NT2/D1 (cell line): ENCODE measurements at regions not wholly inside any gene's neighbourhood (a gene's known extent, or its start where the extent isn't known, plus 50 kb on each side); places are given as distances from the start of the nearest gene placed in this dataset.
A peak's percentile ranks its signal among the peaks of the same experiment; 100 is the strongest.
"Not testable (repeated sequence)": the region's sequence is repeated elsewhere in the genome, so short reads cannot be mapped to it uniquely, and the experiment has no call there.

Experiments
- DNase-seq: peaks from one replicate; pipeline ENCODE4 v3.0.0-alpha.2; 2011; ENCODE audit warnings: low read depth, low spot score
- H3K27me3 ChIP-seq: 2 replicates; pipeline ENCODE4 v1.6.0; 2011; ENCODE audit warnings: mild to moderate bottlenecking; ENCODE audit not compliant: insufficient read length, insufficient read depth
- H3K36me3 ChIP-seq: 2 replicates; pipeline ENCODE4 v1.6.1; 2011; ENCODE audit warnings: mild to moderate bottlenecking, low read length, mixed read lengths; ENCODE audit not compliant: insufficient read depth, insufficient read length
- H3K4me1 ChIP-seq: 2 replicates; pipeline ENCODE4 v1.5.1; 2011; ENCODE audit not compliant: insufficient read depth, insufficient read length
- H3K4me3 ChIP-seq: 2 replicates; pipeline ENCODE4 v1.5.1; 2011; ENCODE audit warnings: low read depth; ENCODE audit not compliant: insufficient read length
- H3K9ac ChIP-seq: 2 replicates; pipeline ENCODE4 v1.6.0; 2011; ENCODE audit warnings: low read depth; ENCODE audit not compliant: insufficient read length
- H3K9me3 ChIP-seq: 2 replicates; pipeline ENCODE4 v1.5.1; 2011; ENCODE audit warnings: mild to moderate bottlenecking, low read length; ENCODE audit not compliant: insufficient read depth
- SUZ12 ChIP-seq: IDR thresholded peaks from 2 replicates; pipeline ENCODE4 v1.6.1; 2011; ENCODE audit not compliant: insufficient read length, insufficient read depth; ENCODE audit errors: extremely low read depth
- YY1 ChIP-seq: IDR thresholded peaks from 2 replicates; pipeline ENCODE4 v1.6.1; 2011; ENCODE audit not compliant: insufficient read length, insufficient read depth
- ZNF274 ChIP-seq: IDR thresholded peaks from 2 replicates; pipeline ENCODE4 v1.6.1; 2011; ENCODE audit warnings: mild to moderate bottlenecking, low read depth, low read length

DNA sequence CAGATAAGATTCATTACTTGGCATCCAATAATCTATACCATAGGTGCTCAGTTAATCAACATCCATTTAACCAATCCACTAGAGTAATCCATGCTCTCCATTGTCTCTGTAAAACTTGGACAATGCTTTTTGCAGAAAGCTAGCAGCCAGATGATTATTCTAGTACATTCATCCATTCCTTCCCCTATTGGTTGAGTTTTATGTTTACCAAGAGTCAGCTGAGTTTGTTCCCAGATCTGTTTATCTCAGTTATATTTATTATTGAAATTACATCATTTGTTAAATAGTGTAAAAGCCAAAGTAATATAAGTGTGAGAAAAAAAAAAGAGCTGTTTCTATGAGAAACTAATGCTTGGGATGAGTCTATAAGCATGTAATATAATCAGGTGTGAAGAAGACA lies 63.3 kb upstream of the TMC1 start:
- H3K9ac ChIP-seq: no peak overlapping the region
- TF ChIP-seq ZNF274 (no peak), SUZ12 (no peak), YY1 (no peak)
- no peaks in the 10 kb centered on the region for H3K27me3 ChIP-seq
- H3K4me1 ChIP-seq: no peaks in the 10 kb centered on the region
- no peaks in the 10 kb centered on the region for H3K9me3 ChIP-seq
- no peak for DNase-seq
- H3K36me3 ChIP-seq: no peaks in the 10 kb centered on the region
- H3K4me3 ChIP-seq: no peak overlapping the region

DNA sequence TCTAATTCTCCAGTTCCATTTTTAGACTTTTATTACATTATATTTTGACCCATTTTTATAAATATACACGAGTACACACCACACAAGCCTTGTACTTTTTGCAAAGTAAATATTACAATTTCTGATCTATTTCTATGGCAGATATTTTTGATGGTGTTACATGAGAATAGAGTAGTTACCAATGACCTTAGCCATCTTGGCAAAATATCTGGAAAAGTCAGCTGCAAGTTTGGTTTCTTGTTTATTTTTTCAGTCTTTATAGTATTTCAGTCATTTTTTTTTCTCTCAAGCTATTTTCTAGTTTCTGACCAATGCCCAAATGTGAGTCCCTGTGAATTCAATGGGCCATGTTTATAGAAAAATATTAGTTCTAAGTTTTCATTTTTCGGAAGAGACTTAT lies 64.0 kb upstream of the TMC1 start:
- no peak overlapping the region for H3K9ac ChIP-seq
- DNase-seq: no peak
- TF ChIP-seq ZNF274: no peak
- TF ChIP-seq YY1: no peak
- no peak for TF ChIP-seq SUZ12
- no peaks in the 10 kb centered on the region for H3K9me3 ChIP-seq
- H3K27me3 ChIP-seq: no peaks in the 10 kb centered on the region
- no peaks in the 10 kb centered on the region for H3K36me3 ChIP-seq
- no peak overlapping the region for H3K4me3 ChIP-seq
- no peaks in the 10 kb centered on the region for H3K4me1 ChIP-seq

DNA sequence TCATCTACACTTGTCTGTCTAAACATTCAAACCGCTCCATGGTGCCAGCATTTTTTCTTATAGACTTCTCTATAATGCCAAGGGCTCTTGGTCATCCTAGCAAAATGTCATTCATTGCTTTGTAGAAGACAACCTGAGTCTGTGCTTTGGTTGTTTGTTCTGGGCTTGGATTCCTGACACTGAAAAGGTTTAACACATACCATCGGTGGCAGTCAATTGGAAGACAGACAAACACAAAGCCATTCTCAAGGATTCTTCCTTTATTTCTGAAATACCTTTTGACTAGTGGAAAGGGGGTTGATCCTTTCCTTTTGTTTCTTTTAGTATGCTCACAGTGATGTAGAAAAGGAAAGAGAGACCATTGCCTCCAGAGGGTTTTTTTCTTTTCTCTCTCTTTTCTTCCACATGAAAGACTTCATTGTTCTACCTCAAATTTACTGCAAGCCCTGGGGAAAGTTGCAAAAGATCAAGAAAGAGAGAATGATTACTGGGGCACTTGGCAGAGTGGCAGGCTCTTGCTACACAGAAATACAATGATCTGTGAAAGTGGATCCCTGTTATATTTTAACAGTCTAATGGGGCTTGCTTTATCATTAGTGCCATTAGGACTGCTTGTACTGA lies 66.4 kb upstream of the TMC1 start:
- Histone ChIP-seq H3K36me3 (no peaks in the 10 kb centered on the region), H3K4me3 (no peak overlapping the region), H3K27me3 (no peaks in the 10 kb centered on the region), H3K4me1 (no peaks in the 10 kb centered on the region), H3K9me3 (no peaks in the 10 kb centered on the region), H3K9ac (no peak overlapping the region)
- peak; percentile 75 for DNase-seq
- TF ChIP-seq YY1 (no peak), ZNF274 (no peak), SUZ12 (no peak)

- H3K4me3 ChIP-seq: no peak overlapping the region
- no peak for DNase-seq
- no peaks in the 10 kb centered on the region for H3K9me3 ChIP-seq
- H3K9ac ChIP-seq: no peak overlapping the region
- H3K4me1 ChIP-seq: no peaks in the 10 kb centered on the region
- H3K27me3 ChIP-seq: no peaks in the 10 kb centered on the region
- no peaks in the 10 kb centered on the region for H3K36me3 ChIP-seq
- TF ChIP-seq ZNF274: no peak
- no peak for TF ChIP-seq SUZ12
- no peak for TF ChIP-seq YY1
Measured at GRCh38 chr9:72453797-72454196, 67.6 kb upstream of the TMC1 start.

DNA sequence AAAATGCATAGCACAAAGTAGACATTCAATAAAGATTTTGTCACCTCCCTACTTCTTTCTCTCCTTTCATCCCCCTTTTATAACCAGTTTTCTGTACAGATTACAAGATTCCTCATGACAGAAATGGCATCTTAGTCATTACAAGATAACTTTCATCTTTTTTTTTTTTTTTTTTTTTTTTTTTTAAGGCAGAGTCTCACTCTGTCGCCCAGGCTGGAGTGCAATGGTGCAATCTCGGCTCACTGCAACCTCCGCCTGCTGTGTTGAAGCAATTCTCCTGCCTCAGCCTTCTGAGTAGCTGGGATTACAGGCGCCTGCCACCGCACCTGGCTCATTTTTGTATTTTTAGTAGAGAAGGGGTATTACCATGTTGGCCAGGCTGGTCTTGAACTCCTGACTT lies 75.2 kb upstream of the TMC1 start:
- not testable (repeated sequence) for H3K4me1 ChIP-seq, H3K36me3 ChIP-seq, H3K27me3 ChIP-seq, H3K9ac ChIP-seq, DNase-seq, H3K4me3 ChIP-seq, H3K9me3 ChIP-seq

- no peaks in the 10 kb centered on the region for H3K27me3 ChIP-seq
- peaks cover 3% of the 10 kb centered on the region for H3K4me1 ChIP-seq
- H3K36me3 ChIP-seq: no peaks in the 10 kb centered on the region
- H3K4me3 ChIP-seq: no peak overlapping the region
- no peak for DNase-seq
- H3K9ac ChIP-seq: no peak overlapping the region
- H3K9me3 ChIP-seq: no peaks in the 10 kb centered on the region
- TF ChIP-seq YY1: no peak
- no peak for TF ChIP-seq ZNF274
- no peak for TF ChIP-seq SUZ12
Measured at GRCh38 chr9:72445306-72445995, 76.0 kb upstream of the TMC1 start.

DNA sequence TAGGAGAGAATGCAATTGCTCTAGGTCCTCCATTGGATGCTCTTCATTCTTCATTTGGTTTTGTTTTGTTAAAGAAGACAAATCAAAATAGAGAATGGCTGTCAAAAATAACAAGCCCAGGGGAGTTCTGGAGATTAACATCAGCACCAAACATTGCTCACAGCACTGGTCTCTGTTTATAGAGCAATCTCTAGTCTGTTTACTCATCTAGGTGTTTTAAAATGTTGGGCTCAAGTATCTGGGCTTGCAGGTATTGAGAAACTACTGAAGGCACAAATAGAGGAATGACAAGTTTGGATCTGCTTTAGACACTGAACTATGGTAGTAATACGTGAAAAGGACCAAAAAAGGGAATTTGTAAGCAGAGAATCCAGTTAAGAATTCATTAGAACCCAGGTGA lies 77.0 kb upstream of the TMC1 start:
- peaks cover 3% of the 10 kb centered on the region for H3K4me1 ChIP-seq
- H3K36me3 ChIP-seq: no peaks in the 10 kb centered on the region
- H3K9me3 ChIP-seq: no peaks in the 10 kb centered on the region
- no peak for DNase-seq
- no peak overlapping the region for H3K9ac ChIP-seq
- no peak overlapping the region for H3K4me3 ChIP-seq
- no peaks in the 10 kb centered on the region for H3K27me3 ChIP-seq
- TF ChIP-seq YY1 (no peak), SUZ12 (no peak), ZNF274 (no peak)

- no peak overlapping the region for H3K4me3 ChIP-seq
- peaks cover 3% of the 10 kb centered on the region for H3K4me1 ChIP-seq
- H3K9ac ChIP-seq: no peak overlapping the region
- H3K9me3 ChIP-seq: no peaks in the 10 kb centered on the region
- no peak for TF ChIP-seq YY1
- TF ChIP-seq ZNF274: no peak
- TF ChIP-seq SUZ12: no peak
- no peaks in the 10 kb centered on the region for H3K27me3 ChIP-seq
- no peak for DNase-seq
- no peaks in the 10 kb centered on the region for H3K36me3 ChIP-seq
Measured at GRCh38 chr9:72443855-72444254, 77.6 kb upstream of the TMC1 start.
